HG02970 (cell line): ENCODE measurements at regions not wholly inside any gene's neighbourhood (a gene's known extent, or its start where the extent isn't known, plus 50 kb on each side); places are given as distances from the start of the nearest gene placed in this dataset.

Source experiments
- ATAC-seq: cut with Tn5 transposase; IDR thresholded peaks from one replicate; pipeline ENCODE4 v1.9.1; 2021; ENCODE audit warnings: mild to moderate bottlenecking, moderate library complexity, moderate number of reproducible peaks; ENCODE audit not compliant: unreplicated experiment, low FRiP score

- no peak for ATAC-seq
Observed at GRCh38 chr5:145708169-145708568, 127.0 kb downstream of the PRELID2 start.

GRCh38 chr5:145704724-145705123 lies 130.4 kb downstream of the PRELID2 start:
- no peak for ATAC-seq

GRCh38 chr5:145703856-145704255 lies 131.3 kb downstream of the PRELID2 start:
- ATAC-seq: no peak

GRCh38 chr5:145701404-145701803 lies 133.7 kb downstream of the PRELID2 start:
- ATAC-seq: no peak

GRCh38 chr5:145699846-145700245 lies 135.3 kb downstream of the PRELID2 start:
- no peak for ATAC-seq

GRCh38 chr5:145697251-145697990 lies 137.7 kb downstream of the PRELID2 start:
- no peak for ATAC-seq

GRCh38 chr5:145689235-145689634 lies 145.9 kb downstream of the PRELID2 start:
- no peak for ATAC-seq

GRCh38 chr5:145687943-145688342 lies 147.2 kb downstream of the PRELID2 start:
- ATAC-seq: no peak

- no peak for ATAC-seq
Observed at GRCh38 chr5:145685417-145685816, 149.7 kb downstream of the PRELID2 start.

GRCh38 chr5:145683431-145683830 lies 151.7 kb downstream of the PRELID2 start:
- no peak for ATAC-seq

- no peak for ATAC-seq
Observed at GRCh38 chr5:145682197-145682899, 152.8 kb downstream of the PRELID2 start.

- ATAC-seq: peak; percentile 79
Observed at GRCh38 chr5:145681686-145682085, 153.5 kb downstream of the PRELID2 start.

- no peak for ATAC-seq
Observed at GRCh38 chr5:145681216-145681615, 153.9 kb downstream of the PRELID2 start.

GRCh38 chr5:145680767-145681166 lies 154.4 kb downstream of the PRELID2 start:
- ATAC-seq: no peak

- ATAC-seq: no peak
Observed at GRCh38 chr5:145680169-145680568, 155.0 kb downstream of the PRELID2 start.

GRCh38 chr5:145678255-145678654 lies 156.9 kb downstream of the PRELID2 start:
- no peak for ATAC-seq

- no peak for ATAC-seq
Observed at GRCh38 chr5:145673786-145674185, 161.4 kb downstream of the PRELID2 start.

GRCh38 chr5:145668714-145669113 lies 166.4 kb downstream of the PRELID2 start:
- no peak for ATAC-seq

- no peak for ATAC-seq
Observed at GRCh38 chr5:145667742-145668141, 167.4 kb downstream of the PRELID2 start.

GRCh38 chr5:145666591-145666990 lies 168.6 kb downstream of the PRELID2 start:
- no peak for ATAC-seq

- ATAC-seq: no peak
Observed at GRCh38 chr5:145661737-145662485, 173.2 kb downstream of the PRELID2 start.
